Dermis blood vessel endothelial cell (primary cell): ENCODE measurements at regions not wholly inside any gene's neighbourhood (a gene's known extent, or its start where the extent isn't known, plus 50 kb on each side); places are given as distances from the start of the nearest gene placed in this dataset.

Source experiments
- DNase-seq: peaks from one replicate; pipeline ENCODE4 v3.0.0; 2010

DNA sequence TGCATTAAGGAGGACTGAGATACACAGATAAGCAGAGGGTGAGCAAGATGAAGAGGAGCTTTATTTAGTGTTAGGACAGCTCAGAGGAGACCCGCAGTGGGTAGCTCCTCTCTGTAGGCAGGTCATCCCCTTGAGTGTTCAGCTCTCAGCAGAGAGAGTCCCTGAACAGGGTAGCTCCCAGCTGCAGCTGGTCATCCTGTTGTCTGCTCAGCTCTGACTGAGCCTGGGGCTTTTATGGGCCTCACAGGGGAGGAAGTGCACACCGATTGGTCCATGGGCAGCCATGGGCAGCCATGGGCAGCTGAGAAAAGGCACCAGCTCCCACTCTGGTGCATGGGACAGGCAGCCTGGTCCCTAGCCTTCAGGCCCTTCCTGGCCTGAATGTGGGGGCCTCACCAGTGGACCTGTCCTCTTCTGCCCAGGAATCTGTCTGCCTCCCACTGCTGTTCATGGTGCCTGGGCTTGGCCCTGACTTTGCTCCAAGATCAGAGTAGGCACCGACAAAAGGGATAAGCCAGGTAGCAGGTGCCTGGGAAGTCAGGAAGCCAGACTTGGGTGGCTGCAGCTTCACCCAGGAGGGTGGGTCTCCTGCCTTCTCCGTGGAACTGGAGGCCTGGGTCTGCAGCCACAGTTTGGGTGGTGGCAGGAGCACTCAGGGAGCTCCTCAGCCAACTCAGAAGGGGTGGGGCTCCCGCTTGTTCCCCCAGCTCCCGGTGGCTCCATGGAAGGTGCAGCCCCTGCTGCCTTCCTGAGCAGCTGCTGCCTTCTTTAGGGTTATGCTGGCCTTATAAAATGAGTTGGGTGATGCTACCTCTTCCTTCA is 54.7 kb downstream of the MYEOV start:
- DNase-seq: no peak

DNA sequence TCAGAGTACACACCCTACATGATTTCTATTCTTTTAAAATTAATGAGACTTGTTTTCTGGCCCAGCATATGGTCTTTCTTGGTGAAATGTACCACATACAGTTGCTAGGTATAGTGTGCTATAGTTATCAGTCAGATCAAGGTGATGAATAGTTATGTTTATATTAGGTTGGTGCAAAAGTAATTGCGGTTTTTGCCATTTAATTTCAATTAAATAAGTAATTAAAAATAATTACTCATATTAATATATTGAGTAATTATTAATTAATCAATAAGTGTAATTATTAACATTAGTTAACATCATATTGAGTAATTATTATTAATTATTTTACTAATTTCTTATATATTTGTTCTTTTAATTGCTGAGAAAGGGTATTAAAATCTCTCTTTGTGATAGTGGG is 56.1 kb downstream of the MYEOV start:
- DNase-seq: no peak

DNA sequence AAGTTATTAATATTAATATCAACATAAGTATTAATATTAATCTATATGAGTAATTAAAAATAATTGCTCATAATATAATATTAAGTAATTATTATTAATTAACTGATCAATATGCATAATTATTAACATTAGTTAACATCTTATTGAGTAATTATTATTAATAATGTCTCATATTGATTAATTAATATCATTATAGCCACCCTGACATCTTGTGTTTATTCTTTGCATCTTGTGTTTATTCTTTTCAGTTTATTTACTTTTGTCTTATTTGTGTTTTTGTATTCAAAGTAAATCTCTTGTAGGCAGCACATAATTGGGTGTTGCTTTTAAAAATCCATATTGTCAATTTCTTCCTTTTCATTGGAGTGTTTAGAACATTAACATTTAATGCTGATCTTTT is 56.6 kb downstream of the MYEOV start:
- DNase-seq: no peak

- peak; percentile 65 for DNase-seq
Observed at GRCh38 chr11:69351460-69351859, 57.5 kb downstream of the MYEOV start.

DNA sequence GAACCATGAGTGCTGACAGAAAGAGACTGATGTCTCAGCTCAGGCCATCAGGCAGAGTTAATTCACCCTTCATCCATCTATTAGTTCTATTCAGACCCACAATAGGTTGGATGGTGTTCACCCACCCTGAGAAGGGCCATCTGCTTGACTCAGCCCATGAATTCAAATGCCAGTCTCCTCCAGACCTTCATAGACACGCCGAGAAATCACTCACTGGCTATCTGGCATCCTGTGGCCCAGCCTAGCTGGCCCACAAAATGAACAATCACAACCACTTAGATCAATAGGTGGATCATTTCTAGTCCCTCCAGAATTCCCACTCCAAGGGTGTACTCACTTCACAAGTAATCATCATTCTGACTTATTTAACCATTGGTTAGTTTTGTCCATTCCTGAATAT is 58.2 kb downstream of the MYEOV start:
- DNase-seq: peak; percentile 22

DNA sequence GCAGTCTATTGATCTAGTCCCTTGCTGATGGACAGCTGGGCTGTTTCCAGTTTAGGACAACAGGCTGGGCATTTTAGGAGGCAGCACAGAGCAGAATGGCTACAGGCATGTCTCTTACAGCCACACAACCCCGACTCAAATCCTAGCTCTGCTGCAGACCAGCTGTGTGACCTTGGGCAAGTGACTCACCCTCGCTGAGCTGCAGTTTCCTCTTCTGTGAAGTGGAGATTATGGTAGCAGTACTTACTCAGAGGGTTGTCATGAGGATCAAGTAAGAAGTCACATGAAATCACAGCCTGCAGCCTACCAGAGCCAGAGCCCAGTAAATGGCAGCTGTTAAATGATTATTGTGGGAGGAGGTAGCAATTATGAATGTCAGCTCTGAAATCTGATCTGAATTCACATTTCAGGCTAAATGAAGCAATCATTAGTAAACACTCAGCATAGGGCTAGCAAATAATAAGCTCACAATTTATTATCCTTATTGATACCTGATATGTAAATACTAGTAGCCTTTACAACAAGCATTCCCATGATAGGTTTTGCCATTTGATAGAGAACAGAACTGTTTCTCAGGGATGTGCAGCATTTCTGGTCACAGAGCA is 58.9 kb downstream of the MYEOV start:
- DNase-seq: peak; percentile 96

DNA sequence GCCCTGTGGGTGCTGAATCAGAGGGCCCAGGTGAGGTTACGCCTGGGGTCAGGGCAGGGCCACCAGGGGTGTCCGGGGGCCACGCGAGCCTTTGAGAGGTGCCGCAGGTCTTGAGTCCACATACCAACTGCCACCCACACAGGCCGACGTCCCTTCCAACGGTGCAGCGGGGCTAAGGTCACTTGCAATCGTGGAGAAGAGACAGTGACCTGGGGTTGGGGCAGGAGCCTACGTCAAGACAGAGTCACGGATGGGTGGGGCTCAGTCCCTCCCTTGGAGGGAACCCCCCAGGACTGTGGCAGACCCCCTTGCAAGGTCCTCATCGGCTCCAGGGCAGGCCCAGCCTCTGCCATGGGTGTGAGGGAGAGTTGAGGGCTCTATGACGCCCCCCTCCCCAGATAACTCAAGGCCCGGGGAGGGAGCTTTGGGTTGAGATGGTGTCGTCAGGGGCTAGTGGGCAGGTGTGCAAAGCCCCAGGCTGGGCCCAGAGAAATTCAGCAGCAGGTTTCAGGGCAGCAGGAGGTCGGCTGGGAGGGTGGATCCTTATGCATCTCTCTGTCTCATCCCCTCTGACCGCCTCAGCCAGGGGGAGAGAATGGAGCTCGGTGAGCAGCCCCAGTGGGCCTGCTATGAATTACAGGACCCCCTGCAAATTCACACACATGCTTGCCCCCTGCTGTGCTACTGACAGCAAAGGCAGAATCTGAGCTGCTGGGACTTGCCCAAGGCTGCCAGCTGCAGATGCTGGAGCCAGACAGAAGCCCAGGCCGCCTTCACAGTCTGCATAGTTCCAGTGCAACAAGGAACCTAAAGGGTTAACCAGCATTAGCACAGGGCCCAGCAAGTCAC is 60.0 kb downstream of the MYEOV start:
- DNase-seq: no peak

- DNase-seq: no peak
Observed at GRCh38 chr11:69354545-69354897, 60.6 kb downstream of the MYEOV start.

GRCh38 chr11:69355346-69355940 is 61.5 kb downstream of the MYEOV start:
- no peak for DNase-seq

GRCh38 chr11:69355959-69356702 is 62.2 kb downstream of the MYEOV start:
- DNase-seq: no peak

- DNase-seq: no peak
Observed at GRCh38 chr11:69356703-69357457, 62.9 kb downstream of the MYEOV start.

DNA sequence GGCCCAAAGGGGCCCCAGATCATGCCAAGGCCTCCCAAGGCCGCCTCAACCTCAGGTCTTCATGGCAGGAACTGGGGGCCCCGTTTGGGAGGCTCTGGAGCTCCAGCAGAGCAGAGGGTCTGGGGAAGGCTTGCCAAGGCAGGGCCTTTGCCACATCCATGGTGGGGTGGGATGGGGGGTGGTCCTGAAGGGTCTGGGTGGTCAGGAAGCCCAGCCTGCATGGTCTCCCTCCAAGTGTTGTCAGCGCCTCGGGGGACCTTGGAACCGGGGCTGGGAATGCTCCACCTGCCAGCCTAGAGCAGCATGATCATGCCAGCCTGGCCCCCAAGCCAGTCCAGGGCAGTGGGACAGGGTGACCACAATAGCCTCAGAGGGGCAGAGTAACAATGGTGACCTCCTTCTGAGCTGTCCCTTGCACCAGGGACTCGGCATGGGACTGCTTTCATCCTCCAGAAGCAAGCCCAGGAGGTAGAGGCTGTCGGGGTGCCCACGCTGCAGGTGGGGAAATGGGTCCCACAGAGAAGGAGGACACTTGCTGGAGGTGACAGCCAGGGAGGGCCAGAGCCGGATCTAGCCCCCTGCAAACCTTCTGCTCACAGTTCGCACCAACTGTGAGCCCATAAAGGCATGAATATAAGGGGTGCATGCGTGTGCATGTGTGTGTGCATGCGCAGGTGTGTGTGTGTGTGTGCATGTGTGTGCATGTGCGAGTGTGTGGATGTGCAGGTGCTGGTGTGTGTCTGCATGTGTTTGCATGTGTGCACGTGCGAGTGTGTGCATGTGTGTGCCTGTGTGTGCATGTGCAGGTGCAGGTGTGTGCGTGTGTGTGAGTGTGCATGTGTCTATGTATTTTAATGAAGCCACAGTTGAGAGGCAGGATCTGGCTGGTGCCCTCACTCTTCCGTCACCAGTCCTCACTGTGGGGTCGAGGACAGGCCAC is 63.8 kb downstream of the MYEOV start:
- DNase-seq: no peak

DNA sequence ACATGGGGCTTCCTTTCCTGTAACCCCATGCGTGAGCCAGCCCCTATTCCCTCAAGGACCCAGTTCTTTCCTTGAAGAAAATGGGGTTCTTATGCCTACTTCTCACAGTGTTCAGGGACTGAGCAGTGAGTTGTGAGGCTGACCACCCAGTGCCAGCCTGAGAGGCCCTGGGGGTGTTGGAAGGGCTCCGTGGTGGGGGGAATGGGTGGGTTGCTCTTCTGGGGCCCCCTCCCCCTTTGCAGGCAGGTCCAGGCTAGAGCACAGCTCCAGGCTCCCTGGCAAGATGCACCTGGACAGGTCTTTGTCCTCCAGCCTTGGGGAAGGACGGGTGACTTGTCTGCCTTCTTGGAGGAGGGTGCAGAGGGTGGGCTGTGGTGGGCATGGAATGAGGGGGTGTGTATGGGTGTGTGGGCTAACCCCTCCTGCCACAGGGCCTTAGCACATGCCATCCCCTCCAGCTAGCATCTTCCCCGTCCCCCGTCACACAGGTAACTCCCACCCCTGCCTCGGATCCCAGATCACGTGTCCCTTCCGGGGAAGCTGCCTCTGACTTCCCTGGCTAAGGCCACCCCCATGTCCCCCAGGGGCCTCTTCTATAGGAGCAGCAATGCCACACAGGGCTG is 64.6 kb downstream of the MYEOV start:
- DNase-seq: no peak

DNA sequence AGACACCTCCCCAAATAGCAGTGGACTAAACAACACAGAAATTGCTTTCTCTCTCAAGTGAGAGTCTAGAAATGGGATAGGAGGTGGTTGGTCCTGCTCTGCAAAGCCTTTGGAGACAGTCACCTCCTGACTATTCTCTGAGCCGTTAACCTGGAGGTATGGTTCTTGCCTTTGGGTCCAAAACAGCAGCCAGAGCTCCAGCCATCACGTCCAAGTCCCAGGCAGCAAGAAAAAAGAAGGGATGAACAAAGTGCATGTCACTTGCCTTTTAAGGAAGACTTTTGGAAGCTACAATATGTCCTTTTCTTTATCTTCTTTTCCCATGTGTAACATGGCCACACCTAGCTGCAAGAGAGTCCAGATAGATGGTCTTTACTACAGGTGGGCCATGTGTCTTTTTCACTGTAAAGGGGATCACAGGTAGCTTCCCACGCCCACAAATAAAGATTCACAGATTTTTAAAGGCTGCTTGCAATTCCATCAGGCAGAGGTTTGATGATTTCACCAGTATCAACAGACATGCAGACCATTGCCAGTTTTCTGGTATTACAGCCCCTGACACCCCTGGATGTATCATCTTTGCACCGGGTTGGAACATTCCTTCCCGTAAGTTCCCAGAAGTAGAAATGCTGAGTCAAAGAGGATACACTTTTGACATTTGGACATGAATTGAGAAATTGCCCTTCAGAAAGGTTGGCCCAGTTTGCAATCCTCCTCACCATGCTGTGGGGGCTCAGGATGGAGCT is 66.0 kb downstream of the MYEOV start:
- no peak for DNase-seq

DNA sequence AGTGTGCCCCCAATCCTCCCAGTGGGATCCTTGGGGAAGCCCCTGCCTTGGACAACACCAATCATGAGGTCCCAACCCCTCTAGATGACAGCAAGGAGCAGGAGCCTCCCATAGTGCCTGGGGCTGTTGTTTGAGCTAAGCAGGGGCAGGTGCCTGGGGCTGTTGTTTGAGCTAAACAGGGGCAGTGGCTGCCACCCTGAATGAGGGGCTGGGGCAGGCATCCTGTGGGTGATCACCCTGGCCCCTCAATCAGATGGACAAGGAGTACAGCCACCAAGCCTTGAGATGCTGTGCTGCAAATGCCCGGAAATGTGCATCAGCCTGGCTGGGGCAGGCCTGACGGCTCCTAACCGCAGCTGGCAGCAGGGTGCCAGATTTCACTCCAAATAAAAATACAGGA is 66.7 kb downstream of the MYEOV start:
- peak; percentile 23 for DNase-seq

DNA sequence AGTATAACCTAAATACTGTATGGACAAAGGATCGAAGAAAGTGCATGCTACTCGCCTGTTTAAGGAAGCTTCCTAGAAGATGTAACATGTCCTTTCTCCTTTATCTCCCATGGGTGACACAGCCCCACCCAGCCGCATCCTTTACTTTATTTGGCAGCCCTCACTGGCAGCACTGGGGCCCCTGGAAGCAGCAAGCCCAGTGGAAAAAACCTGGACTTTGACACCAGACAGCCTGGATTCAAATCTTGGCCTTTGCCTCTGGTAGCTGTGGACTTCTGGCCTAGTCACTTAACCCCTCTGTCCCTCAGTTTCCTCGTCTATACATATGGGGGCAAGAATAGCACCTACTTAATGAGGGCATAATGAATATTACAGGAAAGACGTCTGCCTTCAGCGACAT is 67.1 kb downstream of the MYEOV start:
- DNase-seq: no peak

- no peak for DNase-seq
Observed at GRCh38 chr11:69361466-69361865, 67.5 kb downstream of the MYEOV start.

DNA sequence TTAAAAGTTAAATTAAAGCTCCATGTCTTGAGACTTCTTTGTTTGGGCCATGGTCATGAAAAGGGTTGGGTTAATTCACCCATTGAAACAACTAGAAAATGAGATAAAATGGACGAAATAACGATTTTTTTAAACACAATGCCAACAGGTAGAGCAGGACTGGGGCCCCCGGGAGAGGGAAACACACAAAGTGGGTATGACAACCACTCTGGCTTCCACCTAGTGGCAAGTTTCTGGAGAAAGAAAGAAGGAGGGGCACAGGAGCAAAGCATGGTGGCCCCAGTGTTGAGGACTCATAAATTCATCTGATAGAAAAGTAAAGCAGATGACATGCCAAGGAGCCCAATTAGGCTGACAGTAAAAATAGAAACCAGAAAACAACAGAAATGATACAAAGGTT is 68.4 kb downstream of the MYEOV start:
- DNase-seq: no peak

DNA sequence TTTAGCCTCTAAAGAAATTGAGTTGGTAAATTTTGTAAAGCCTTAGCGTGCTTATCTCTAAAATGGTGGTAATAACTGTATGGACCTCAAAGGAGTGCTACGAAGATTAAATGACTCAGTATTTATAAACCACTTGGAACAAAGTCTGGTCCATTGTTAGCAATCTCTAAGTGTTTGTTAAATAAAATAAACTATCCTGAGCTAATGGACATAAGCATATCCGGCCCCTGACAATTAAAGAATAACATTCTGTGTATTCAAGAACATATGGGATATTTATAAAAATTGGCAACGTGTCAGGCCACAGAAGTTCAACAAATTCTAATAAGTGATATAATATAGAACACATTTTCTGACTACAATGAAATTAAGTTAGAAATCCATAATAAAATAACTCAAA is 71.0 kb downstream of the MYEOV start:
- peak; percentile 80 for DNase-seq
